Neural cell (in vitro differentiated cells): ENCODE measurements at regions not wholly inside any gene's neighbourhood (a gene's known extent, or its start where the extent isn't known, plus 50 kb on each side); places are given as distances from the start of the nearest gene placed in this dataset.

ENCODE experiments used
- CTCF ChIP-seq: fragments of 450-650 bp; IDR thresholded peaks from 2 replicates; pipeline ENCODE4 v1.5.1; 2014; ENCODE audit warnings: antibody characterized with exemption, mild to moderate bottlenecking, moderate library complexity; ENCODE audit not compliant: poor library complexity, severe bottlenecking
- POLR2AphosphoS5 ChIP-seq: IDR thresholded peaks from 2 replicates; pipeline ENCODE4 v1.6.1; 2012
- SMC3 ChIP-seq: fragments of 450-650 bp; conservative IDR thresholded peaks from 2 replicates; pipeline ENCODE4 v1.6.1; 2014; ENCODE audit warnings: antibody characterized with exemption, mild to moderate bottlenecking, moderate library complexity; ENCODE audit not compliant: poor library complexity

- TF ChIP-seq CTCF, result no peak
- no peak for TF ChIP-seq SMC3
- no peak for TF ChIP-seq POLR2AphosphoS5
Measured at GRCh38 chr7:109735881-109736280, 1166.2 kb downstream of the DNAJB9 start.
